Activated naive CD4-positive, alpha-beta T cell treated with anti-CD3 and anti-CD28 coated beads, Interleukin-2, amount 50 U/mL, for 24 hours (primary cell): ENCODE measurements at regions not wholly inside any gene's neighbourhood (a gene's known extent, or its start where the extent isn't known, plus 50 kb on each side); places are given as distances from the start of the nearest gene placed in this dataset.
"Not testable (repeated sequence)": the region's sequence is repeated elsewhere in the genome, so short reads cannot be mapped to it uniquely, and the experiment has no call there.

Source experiments
- H3K27ac Mint-ChIP-seq: one replicate; pipeline ENCODE4 v1.8.0; 2021; ENCODE audit warnings: mild to moderate bottlenecking, mixed read lengths
- H3K27me3 Mint-ChIP-seq: one replicate; pipeline ENCODE4 v1.8.0; 2021; ENCODE audit warnings: mixed read lengths
- H3K36me3 Mint-ChIP-seq: one replicate; pipeline ENCODE4 v1.8.0; 2021; ENCODE audit warnings: mixed read lengths
- H3K4me1 Mint-ChIP-seq: one replicate; pipeline ENCODE4 v1.8.0; 2021; ENCODE audit warnings: mixed read lengths
- H3K4me3 Mint-ChIP-seq: one replicate; pipeline ENCODE4 v1.8.0; 2021; ENCODE audit warnings: mild to moderate bottlenecking, mixed read lengths
- H3K9me3 Mint-ChIP-seq: one replicate; pipeline ENCODE4 v1.8.0; 2021; ENCODE audit warnings: mixed read lengths

DNA sequence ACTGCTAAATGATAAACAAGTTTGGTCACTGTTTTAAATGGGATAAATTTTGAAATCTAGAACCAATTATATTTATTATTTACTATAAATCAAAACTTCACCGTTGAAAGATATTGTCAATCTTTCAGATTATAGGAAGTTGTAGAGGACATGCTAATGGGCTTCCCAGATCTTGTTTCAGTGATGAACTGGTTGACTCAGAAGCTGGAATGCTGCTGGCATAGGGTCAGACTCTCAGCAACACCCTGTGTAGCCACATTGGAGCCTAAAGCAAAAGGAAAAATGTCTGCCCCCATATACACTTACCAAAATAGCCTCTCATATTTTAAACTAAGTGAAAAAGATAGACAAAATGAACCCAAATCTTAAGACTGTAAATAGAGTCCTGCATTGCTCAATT is 916.9 kb upstream of the SOX9 start:
- H3K9me3 Mint-ChIP-seq: peaks cover 13% of the 10 kb centered on the region
- no peak overlapping the region for H3K27ac Mint-ChIP-seq
- no peaks in the 10 kb centered on the region for H3K4me1 Mint-ChIP-seq
- no peaks in the 10 kb centered on the region for H3K36me3 Mint-ChIP-seq
- no peaks in the 10 kb centered on the region for H3K27me3 Mint-ChIP-seq
- no peak overlapping the region for H3K4me3 Mint-ChIP-seq

- H3K4me1 Mint-ChIP-seq, H3K27ac Mint-ChIP-seq, H3K36me3 Mint-ChIP-seq, H3K27me3 Mint-ChIP-seq, H3K4me3 Mint-ChIP-seq: not testable (repeated sequence)
- peaks cover 17% of the 10 kb centered on the region for H3K9me3 Mint-ChIP-seq
These were observed 914.9 kb upstream of the SOX9 start for GRCh38 chr17:71205951-71206350.

GRCh38 chr17:71208111-71208704 is 912.6 kb upstream of the SOX9 start:
- Mint-ChIP-seq H3K36me3 (no peaks in the 10 kb centered on the region), H3K27me3 (no peaks in the 10 kb centered on the region), H3K4me1 (no peaks in the 10 kb centered on the region), H3K9me3 (peaks cover 25% of the 10 kb centered on the region), H3K4me3 (no peak overlapping the region), H3K27ac (no peak overlapping the region)

DNA sequence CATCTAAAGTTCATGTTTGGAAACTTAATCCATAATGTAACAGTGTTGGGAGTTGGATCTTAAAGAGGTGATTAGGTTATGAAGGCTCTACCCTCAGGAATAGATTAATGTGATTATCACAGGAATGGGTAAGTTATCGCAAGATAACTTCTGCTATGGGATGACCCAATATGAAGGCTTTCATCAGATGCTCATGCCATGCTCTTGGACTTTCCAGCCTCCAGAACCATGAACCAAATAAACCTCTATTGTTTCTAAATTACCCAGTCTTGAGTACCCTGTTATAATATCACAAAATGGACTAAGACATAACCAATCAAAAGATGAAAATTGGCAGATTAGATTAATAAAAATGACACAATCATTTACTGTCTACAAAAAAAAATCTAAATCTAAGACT is 906.9 kb upstream of the SOX9 start:
- Mint-ChIP-seq H3K4me3 (no peak overlapping the region), H3K27ac (no peak overlapping the region), H3K36me3 (no peaks in the 10 kb centered on the region), H3K4me1 (no peaks in the 10 kb centered on the region), H3K27me3 (no peaks in the 10 kb centered on the region), H3K9me3 (peaks cover 28% of the 10 kb centered on the region)

GRCh38 chr17:71217769-71218168 is 903.1 kb upstream of the SOX9 start:
- Mint-ChIP-seq H3K27ac (no peak overlapping the region), H3K4me1 (no peaks in the 10 kb centered on the region), H3K9me3 (peaks cover 23% of the 10 kb centered on the region), H3K4me3 (no peak overlapping the region), H3K36me3 (no peaks in the 10 kb centered on the region), H3K27me3 (no peaks in the 10 kb centered on the region)

DNA sequence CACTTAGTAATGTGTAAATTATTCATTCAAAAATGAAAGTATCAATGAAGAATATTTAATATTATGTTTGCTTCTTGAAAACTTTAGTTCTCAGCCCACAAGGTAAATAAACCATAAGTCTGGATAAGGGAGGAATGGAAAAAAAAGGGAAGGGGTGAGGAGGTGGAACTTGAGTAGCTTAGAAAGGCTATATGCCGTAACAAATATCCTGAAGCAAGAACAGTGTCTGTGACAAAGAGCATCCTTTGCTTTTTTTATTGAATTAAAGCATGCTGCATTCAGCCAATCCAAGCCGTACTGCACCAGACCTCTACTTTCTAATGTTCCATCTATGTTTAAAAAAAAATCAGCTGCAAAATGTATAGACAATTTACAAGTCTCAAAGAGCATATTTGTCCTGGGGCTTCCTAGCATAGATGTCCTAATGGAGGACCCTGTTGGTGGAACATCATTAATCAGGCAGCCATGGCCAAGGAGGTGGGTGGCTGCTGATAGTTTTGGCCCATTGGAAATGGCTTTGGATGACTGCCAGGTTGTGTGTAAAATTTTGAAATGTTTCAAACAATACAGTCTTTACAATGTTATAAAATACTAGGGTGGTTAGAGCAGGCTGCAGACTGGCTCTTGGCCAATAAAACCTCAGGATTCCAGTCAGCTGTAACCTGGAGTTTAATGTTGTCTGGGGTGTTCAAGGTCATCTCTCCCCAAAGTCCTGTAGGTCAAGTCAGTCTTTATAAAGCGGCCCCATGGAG is 895.8 kb upstream of the SOX9 start:
- no peak overlapping the region for H3K27ac Mint-ChIP-seq
- H3K4me3 Mint-ChIP-seq: no peak overlapping the region
- no peaks in the 10 kb centered on the region for H3K27me3 Mint-ChIP-seq
- H3K9me3 Mint-ChIP-seq: peaks cover 4% of the 10 kb centered on the region
- H3K4me1 Mint-ChIP-seq: no peaks in the 10 kb centered on the region
- no peaks in the 10 kb centered on the region for H3K36me3 Mint-ChIP-seq

DNA sequence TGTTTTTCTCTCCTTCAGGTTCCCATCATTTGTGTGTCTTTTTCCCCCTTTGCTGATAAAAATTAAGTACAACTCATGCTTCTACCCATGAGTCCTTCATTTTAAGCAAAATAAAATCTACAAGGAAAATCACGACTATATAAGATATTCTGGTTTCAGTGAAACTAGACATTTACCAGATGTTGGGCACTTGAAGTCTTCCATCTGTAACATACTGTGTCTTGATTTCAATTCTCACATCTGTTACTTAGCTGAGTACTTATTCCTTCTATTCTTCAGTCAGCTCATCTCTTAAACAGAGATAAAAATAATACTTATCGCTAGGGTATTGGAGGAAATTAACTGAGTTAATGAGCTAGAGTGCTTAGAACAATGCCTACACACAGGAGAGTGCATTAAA is 893.0 kb upstream of the SOX9 start:
- Mint-ChIP-seq H3K27me3 (no peaks in the 10 kb centered on the region), H3K27ac (no peak overlapping the region), H3K9me3 (no peaks in the 10 kb centered on the region), H3K4me3 (no peak overlapping the region), H3K4me1 (no peaks in the 10 kb centered on the region), H3K36me3 (no peaks in the 10 kb centered on the region)

DNA sequence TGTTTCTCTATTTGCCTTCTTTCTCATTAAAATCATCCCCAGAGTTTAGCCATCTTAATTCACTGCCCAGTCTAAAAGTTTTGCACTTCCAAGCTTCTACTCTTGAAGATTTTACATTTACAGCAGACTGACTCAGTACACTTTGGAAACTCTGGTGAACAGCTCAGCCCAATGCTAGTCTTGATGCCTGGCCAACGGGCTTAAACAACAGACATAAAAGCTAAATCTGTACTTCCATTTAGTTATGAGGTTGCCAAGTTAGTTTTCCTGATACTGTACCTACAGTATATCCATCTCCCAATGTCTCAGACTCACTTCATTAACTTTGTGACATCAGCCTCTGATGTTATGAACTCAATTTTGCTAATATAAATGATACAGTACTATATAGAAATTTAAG is 891.8 kb upstream of the SOX9 start:
- Mint-ChIP-seq H3K27me3 (no peaks in the 10 kb centered on the region), H3K4me3 (no peak overlapping the region), H3K36me3 (no peaks in the 10 kb centered on the region), H3K4me1 (no peaks in the 10 kb centered on the region), H3K9me3 (no peaks in the 10 kb centered on the region), H3K27ac (no peak overlapping the region)

DNA sequence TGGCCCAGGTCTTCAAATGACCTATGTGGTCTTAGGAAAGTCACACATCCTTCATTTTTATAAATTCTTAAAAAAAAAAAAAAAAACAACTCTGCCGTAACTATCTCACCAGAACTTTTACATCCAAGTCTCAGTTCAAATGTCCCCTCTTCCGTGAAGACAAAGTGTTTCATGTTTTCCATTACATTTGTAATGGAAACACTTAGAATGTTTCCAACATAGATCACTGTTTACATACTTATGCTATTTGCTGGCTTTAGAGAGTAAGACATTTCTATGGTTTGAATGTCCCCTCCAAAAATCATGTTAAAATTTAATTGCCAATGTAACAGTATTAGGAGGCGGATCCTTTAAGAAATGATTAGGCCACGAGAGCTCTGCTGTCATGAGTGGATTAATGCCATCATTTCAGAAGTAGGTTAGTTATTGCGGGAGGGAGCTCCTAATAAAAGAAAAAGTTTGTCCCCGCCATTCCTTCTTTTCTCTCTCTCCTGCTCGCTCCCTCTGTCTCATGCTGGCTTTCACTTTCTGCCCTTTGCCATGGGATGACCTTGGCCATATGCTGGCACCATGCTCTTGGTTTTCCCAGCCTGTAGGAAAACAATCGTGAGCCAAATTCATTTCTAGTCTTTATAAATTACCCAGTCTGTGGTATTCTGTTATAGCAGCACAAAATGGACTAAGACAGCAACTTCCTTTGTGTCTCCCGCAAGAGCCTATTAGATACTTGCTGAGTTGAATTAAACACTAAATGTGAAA is 887.8 kb upstream of the SOX9 start:
- Mint-ChIP-seq H3K27me3 (no peaks in the 10 kb centered on the region), H3K9me3 (no peaks in the 10 kb centered on the region), H3K36me3 (no peaks in the 10 kb centered on the region), H3K4me1 (no peaks in the 10 kb centered on the region), H3K27ac (no peak overlapping the region), H3K4me3 (no peak overlapping the region)

GRCh38 chr17:71234349-71234748 is 886.5 kb upstream of the SOX9 start:
- no peak overlapping the region for H3K4me3 Mint-ChIP-seq
- H3K9me3 Mint-ChIP-seq: no peaks in the 10 kb centered on the region
- H3K27me3 Mint-ChIP-seq: no peaks in the 10 kb centered on the region
- H3K4me1 Mint-ChIP-seq: no peaks in the 10 kb centered on the region
- H3K27ac Mint-ChIP-seq: no peak overlapping the region
- no peaks in the 10 kb centered on the region for H3K36me3 Mint-ChIP-seq

DNA sequence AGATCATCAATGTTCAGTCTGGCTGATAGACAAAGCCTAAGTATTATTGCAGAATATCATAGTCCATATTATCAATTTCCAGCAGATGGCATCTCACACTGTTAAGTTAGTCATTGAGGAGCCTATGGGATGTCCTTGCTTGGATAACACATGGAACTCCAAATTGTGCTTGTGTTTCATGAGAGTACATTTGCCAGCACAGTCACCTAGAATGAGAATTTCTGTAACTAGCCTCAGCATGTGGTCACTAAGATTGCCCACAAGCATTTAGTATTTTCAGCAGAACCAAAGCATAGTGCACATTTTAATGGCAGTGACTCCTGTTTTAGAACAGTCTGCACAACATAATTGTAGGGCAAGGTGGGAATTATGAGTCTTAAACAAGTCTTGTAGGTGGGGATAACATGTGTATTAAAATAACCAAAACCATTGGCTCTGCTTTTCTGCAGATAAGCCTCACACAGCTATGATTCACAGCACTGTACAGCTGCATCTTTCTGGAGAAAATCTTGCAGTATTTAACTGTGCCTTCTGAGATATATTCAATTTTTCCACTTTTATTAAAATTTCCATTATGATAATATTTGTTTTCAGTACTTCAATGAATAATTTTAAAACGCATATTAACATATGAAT is 882.8 kb upstream of the SOX9 start:
- H3K4me1 Mint-ChIP-seq: no peaks in the 10 kb centered on the region

GRCh38 chr17:71247441-71248015 is 873.3 kb upstream of the SOX9 start:
- Mint-ChIP-seq H3K27me3 (no peaks in the 10 kb centered on the region), H3K36me3 (no peaks in the 10 kb centered on the region), H3K27ac (no peak overlapping the region), H3K9me3 (no peaks in the 10 kb centered on the region), H3K4me3 (no peak overlapping the region), H3K4me1 (no peaks in the 10 kb centered on the region)

More for the DNA sequence above, 882.8 kb upstream of the SOX9 start:
- H3K27me3 Mint-ChIP-seq: no peaks in the 10 kb centered on the region
- H3K4me3 Mint-ChIP-seq: no peak overlapping the region
- H3K27ac Mint-ChIP-seq: no peak overlapping the region
- H3K9me3 Mint-ChIP-seq: peaks cover 6% of the 10 kb centered on the region
- no peaks in the 10 kb centered on the region for H3K36me3 Mint-ChIP-seq

DNA sequence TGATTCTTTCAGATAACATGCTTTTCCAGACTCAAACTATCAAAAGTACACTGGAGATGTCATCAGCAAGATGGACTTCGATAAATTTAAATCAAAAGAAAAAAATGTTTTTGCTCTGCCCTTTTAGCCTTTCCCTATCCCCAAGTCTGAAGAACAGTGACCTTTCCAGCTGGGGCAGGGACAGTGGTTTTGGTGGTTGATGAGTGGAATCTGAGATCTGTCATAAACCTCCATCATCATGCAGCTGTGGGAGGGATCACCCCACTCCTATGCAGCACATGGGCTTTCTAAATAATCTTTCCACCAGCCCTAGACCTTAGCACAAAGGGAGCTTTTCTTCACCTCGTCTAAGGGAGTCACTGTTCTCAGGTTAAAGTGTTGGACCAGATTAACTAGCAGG is 869.5 kb upstream of the SOX9 start:
- no peaks in the 10 kb centered on the region for H3K4me1 Mint-ChIP-seq
- H3K4me3 Mint-ChIP-seq: no peak overlapping the region
- no peaks in the 10 kb centered on the region for H3K36me3 Mint-ChIP-seq
- no peaks in the 10 kb centered on the region for H3K27me3 Mint-ChIP-seq
- no peaks in the 10 kb centered on the region for H3K9me3 Mint-ChIP-seq
- no peak overlapping the region for H3K27ac Mint-ChIP-seq

DNA sequence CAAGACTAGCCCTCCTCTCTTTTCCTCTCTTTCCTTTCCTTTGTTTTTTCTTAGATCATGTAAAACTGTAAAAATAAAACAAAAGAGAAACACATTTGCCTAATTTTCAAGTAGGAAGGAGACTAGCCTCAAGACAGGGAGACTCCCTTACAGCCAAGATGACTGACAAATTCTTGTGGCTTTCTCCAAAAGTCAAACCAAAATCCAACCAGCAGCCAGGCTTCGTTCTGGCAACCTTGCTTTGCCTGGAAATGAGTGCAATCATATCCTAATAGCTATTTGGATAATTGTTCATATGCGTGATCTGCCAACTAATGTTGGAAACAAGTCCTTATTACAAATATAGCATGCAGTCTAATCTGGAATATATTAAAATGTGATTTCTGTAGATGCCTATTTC is 868.9 kb upstream of the SOX9 start:
- no peak overlapping the region for H3K4me3 Mint-ChIP-seq
- no peaks in the 10 kb centered on the region for H3K9me3 Mint-ChIP-seq
- no peak overlapping the region for H3K27ac Mint-ChIP-seq
- H3K27me3 Mint-ChIP-seq: no peaks in the 10 kb centered on the region
- no peaks in the 10 kb centered on the region for H3K36me3 Mint-ChIP-seq
- H3K4me1 Mint-ChIP-seq: no peaks in the 10 kb centered on the region

- Mint-ChIP-seq H3K9me3 (peaks cover under 1% of the 10 kb centered on the region), H3K27ac (no peak overlapping the region), H3K4me1 (no peaks in the 10 kb centered on the region)
These were observed 868.4 kb upstream of the SOX9 start for GRCh38 chr17:71252436-71252835.

DNA sequence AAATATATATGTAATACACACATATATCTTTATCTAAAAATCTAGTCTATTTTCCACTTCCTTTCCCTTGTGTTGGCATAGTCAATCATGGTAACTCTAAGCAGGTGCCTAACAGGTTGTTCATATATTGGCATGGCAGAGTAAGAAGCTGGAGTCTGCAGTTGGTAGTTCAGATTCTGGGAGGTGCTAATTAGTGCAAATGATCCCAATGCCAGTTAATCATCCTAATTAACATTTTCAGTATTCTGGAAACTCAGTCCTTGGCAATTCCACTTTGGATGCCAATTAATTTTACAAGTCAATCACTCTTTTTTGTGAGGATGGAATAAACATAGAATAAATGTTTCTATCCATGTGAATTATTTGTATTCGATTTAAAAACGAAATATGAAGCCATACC is 863.7 kb upstream of the SOX9 start:
- Mint-ChIP-seq H3K27me3 (no peaks in the 10 kb centered on the region), H3K4me3 (no peak overlapping the region), H3K4me1 (no peaks in the 10 kb centered on the region), H3K27ac (no peak overlapping the region), H3K36me3 (no peaks in the 10 kb centered on the region), H3K9me3 (peaks cover 4% of the 10 kb centered on the region)

More at GRCh38 chr17:71252436-71252835, 868.4 kb upstream of the SOX9 start:
- Mint-ChIP-seq H3K36me3 (no peaks in the 10 kb centered on the region), H3K4me3 (no peak overlapping the region), H3K27me3 (no peaks in the 10 kb centered on the region)
